ENCODE measurements at regions not wholly inside any gene's neighbourhood (a gene's known extent, or its start where the extent isn't known, plus 50 kb on each side); places are given as distances from the start of the nearest gene placed in this dataset.

DNA sequence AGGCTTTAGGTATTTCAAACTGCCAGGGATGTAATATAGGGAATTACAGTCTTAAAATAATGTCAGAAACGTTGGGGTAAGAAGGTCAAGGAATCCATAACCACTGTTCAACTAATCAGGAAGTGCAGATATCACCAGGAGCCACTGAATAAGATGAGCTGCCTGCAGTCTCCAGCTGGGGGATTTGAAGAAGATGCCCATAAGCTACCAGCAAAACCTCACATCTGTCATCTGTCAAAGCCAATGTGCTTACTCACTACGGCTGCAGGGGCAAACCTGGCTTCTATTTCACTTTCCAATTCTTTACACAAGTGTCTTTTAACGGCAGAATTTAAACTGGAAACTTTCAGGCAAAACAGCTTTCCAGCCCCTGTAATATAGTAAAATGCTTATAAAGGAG lies 1410.1 kb upstream of the ATXN8OS start:
- no peak overlapping the region for H3K4me3 ChIP-seq (ENCODE audit: low read depth, low read length)
- TF ChIP-seq, protein P1, sequence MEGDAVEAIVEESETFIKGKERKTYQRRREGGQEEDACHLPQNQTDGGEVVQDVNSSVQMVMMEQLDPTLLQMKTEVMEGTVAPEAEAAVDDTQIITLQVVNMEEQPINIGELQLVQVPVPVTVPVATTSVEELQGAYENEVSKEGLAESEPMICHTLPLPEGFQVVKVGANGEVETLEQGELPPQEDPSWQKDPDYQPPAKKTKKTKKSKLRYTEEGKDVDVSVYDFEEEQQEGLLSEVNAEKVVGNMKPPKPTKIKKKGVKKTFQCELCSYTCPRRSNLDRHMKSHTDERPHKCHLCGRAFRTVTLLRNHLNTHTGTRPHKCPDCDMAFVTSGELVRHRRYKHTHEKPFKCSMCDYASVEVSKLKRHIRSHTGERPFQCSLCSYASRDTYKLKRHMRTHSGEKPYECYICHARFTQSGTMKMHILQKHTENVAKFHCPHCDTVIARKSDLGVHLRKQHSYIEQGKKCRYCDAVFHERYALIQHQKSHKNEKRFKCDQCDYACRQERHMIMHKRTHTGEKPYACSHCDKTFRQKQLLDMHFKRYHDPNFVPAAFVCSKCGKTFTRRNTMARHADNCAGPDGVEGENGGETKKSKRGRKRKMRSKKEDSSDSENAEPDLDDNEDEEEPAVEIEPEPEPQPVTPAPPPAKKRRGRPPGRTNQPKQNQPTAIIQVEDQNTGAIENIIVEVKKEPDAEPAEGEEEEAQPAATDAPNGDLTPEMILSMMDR (IDR thresholded peaks at IDR 0.05; ENCODE audit: low read depth, low read length, missing control alignments): no peak
- no peak for DNase-seq (ENCODE audit: low read depth)

DNA sequence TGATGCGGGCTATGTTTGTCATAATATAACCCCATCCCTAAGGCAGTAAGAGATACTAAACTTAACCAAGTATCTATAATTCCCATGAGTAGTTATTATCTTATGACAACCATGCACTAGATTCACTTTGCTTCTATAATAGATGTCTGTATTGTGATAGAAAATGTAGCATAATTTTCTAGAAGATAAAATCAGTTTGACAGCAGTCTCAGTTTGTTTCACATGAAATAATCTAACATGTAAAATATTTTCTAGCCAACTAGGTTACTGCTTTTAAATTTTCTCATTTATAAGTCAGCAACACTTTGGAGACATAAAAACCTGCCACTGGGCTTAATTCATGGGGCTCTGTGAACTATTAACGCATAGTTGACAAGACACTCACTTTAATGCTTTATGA lies 1410.7 kb upstream of the ATXN8OS start:
- no peak overlapping the region for H3K4me3 ChIP-seq (ENCODE audit: low read depth, low read length)
- DNase-seq (ENCODE audit: low read depth): no peak
- TF ChIP-seq, protein P1 (IDR thresholded peaks at IDR 0.05; ENCODE audit: low read depth, low read length, missing control alignments): no peak

DNA sequence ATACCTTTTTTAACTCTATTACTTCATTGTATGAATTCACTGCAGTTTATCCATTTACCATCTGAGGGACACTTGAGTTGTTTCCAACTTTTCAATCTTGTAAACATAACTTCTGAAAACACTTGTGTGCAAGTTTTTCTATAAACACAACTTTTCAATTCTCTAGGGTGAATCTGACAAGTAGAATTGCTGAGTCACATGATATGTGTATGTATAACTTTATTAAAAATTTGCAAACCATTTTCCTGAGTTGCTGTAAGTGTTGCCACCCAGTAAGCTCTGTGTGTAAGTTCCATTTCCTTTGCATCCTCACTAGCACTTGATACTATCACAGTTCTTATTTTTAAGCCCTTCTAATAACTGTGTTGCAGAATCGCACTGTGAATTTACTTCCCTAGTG lies 1415.6 kb upstream of the ATXN8OS start:
- TF ChIP-seq, protein P1 (IDR thresholded peaks at IDR 0.05; ENCODE audit: low read depth, low read length, missing control alignments): no peak
- no peak overlapping the region for H3K4me3 ChIP-seq (ENCODE audit: low read depth, low read length)
- DNase-seq (ENCODE audit: low read depth): no peak

DNA sequence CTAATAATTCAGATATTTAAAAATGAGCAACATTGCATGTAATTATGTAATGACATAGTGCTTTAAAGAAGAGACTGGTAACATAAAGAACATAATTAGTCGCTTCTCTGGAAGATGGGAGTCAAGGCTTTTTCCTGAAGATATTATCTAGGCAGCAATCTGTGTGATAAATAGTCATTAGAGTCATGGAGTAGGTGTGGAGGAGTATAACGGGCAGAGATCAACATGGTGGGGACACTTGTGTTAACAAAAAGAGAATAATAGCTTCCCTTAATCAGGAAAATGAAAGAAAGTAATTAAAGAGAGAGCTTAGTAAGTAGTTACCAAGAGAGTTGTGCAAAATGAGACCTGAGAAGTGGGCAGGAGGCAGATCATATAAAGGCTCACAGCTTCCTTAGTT lies 1417.1 kb upstream of the ATXN8OS start:
- no peak for DNase-seq (ENCODE audit: low read depth)
- no peak overlapping the region for H3K4me3 ChIP-seq (ENCODE audit: low read depth, low read length)
- TF ChIP-seq, protein P1 (IDR thresholded peaks at IDR 0.05; ENCODE audit: low read depth, low read length, missing control alignments): no peak

DNA sequence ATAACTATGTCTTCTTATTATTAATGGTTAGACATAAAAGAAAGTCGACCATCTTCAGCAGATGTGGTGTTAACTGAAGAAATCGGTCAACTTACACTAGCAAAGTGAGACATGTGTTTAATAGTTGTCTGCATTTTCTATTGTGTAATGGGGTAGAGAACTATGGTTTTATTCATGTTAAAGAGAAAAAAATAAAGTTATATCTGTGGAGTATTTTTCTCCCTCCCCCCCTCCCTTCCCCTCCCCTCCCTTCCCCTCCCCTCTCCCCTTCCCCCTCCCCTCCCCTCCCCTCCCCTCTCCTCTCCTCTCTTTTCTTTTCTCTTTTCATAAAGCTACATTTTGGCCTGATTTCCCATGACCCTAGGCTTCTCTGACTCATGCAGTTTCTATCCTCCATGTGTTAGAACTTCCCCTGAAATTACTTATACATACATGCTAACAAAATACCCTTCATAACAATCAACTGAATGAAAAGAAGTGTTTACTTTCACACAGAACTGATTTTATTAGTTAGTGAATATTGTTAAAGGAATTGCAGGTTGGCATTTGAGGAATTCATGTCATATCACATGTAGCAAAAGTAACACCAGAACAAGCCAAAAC lies 1431.0 kb upstream of the ATXN8OS start:
- no peak for DNase-seq (ENCODE audit: low read depth)
- TF ChIP-seq, protein P1 (IDR thresholded peaks at IDR 0.05; ENCODE audit: low read depth, low read length, missing control alignments): no peak
- H3K4me3 ChIP-seq (ENCODE audit: low read depth, low read length): no peak overlapping the region

DNA sequence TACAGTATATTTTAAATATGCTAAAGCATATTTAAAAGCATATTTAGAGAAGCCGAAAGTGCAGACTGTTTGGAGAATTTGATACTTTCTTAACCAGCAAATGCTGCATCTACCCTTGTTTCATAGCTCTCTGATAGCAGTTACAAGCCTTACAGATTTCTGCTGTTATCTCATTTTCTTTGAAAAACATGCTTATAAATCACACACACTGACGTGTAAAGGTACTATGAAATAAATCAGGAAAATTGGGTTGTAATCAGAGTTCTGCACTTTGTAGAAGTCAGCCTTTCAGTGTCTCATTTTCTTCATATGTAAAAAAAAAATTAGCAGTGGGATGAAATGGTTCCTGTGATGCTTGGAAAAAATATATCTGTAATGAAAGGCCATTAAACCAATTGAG lies 1432.4 kb upstream of the ATXN8OS start:
- H3K4me3 ChIP-seq (ENCODE audit: low read depth, low read length): no peak overlapping the region
- DNase-seq (ENCODE audit: low read depth): no peak
- TF ChIP-seq, protein P1 (IDR thresholded peaks at IDR 0.05; ENCODE audit: low read depth, low read length, missing control alignments): no peak

DNA sequence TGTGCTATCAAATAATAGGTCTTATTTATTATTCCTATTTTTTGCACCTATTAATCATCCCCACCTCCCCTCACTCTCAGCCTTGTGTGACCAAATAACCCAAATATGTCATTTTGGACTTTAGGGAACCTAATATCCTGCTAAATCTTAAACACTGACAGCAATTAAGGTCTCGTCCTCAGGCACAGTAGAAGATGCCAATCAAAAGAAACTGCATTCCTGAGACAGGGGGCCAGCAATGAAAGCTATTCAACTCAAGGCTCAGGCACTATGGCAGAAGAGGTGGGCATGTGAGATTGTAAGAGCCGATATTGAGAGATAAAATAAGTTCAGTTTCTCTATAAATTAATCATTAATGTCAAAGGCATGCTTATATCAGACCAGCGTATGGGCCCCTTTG lies 1437.7 kb upstream of the PCDH9 start:
- no peak overlapping the region for H3K4me3 ChIP-seq (ENCODE audit: low read depth, low read length)
- TF ChIP-seq, protein P1 (IDR thresholded peaks at IDR 0.05; ENCODE audit: low read depth, low read length, missing control alignments): no peak
- no peak for DNase-seq (ENCODE audit: low read depth)

All from GM12864 (cell line).